H9 (cell line): ENCODE measurements at regions not wholly inside any gene's neighbourhood (a gene's known extent, or its start where the extent isn't known, plus 50 kb on each side); places are given as distances from the start of the nearest gene placed in this dataset.

Source experiments
- DNase-seq: peaks from one replicate; pipeline ENCODE4 v3.0.0-alpha.2; 2017
- H2AFZ ChIP-seq: one replicate; pipeline ENCODE4 v1.6.1; 2013; ENCODE audit warnings: mild to moderate bottlenecking, low read length, control low read depth, moderate library complexity
- H2AK5ac ChIP-seq: 2 replicates; pipeline ENCODE4 v1.6.1; 2013; ENCODE audit warnings: low read length, control low read depth, mixed read lengths; ENCODE audit not compliant: insufficient read length
- H2BK120ac ChIP-seq: one replicate; pipeline ENCODE4 v1.6.1; 2013; ENCODE audit warnings: low read depth, mild to moderate bottlenecking, low read length, control low read depth, inconsistent platforms; ENCODE audit not compliant: poor library complexity, severe bottlenecking
- H2BK12ac ChIP-seq: 2 replicates; pipeline ENCODE4 v1.6.1; 2013; ENCODE audit warnings: low read length, control low read depth, mixed read lengths, low read depth; ENCODE audit not compliant: insufficient read length
- H2BK15ac ChIP-seq: 2 replicates; pipeline ENCODE4 v1.6.1; 2013; ENCODE audit warnings: low read depth, low read length, control low read depth
- H2BK20ac ChIP-seq: one replicate; pipeline ENCODE4 v1.6.1; 2013; ENCODE audit warnings: low read depth, mild to moderate bottlenecking, low read length, control low read depth, inconsistent platforms; ENCODE audit not compliant: poor library complexity, severe bottlenecking
- H2BK5ac ChIP-seq: 2 replicates; pipeline ENCODE4 v1.6.1; 2013; ENCODE audit warnings: low read length, control low read depth, mixed read lengths; ENCODE audit not compliant: insufficient read length
- H3K14ac ChIP-seq: 2 replicates; pipeline ENCODE4 v1.6.1; 2013; ENCODE audit warnings: low read length, control low read depth; ENCODE audit not compliant: insufficient read depth
- H3K18ac ChIP-seq: 2 replicates; pipeline ENCODE4 v1.6.1; 2013; ENCODE audit warnings: low read depth, mild to moderate bottlenecking, mixed read lengths, low read length, control low read depth; ENCODE audit not compliant: insufficient read length
- H3K23ac ChIP-seq: 2 replicates; pipeline ENCODE4 v1.6.1; 2013; ENCODE audit warnings: low read length, control low read depth, mixed read lengths, low read depth; ENCODE audit not compliant: insufficient read length
- H3K23me2 ChIP-seq: 2 replicates; pipeline ENCODE4 v1.6.1; 2013; ENCODE audit warnings: low read depth, mild to moderate bottlenecking, mixed read lengths, low read length, control low read depth; ENCODE audit not compliant: insufficient read length, poor library complexity, severe bottlenecking
- H3K27ac ChIP-seq: 2 replicates; pipeline ENCODE4 v1.5.1; 2013; ENCODE audit warnings: low read length, control low read depth, mixed read lengths, low read depth; ENCODE audit not compliant: insufficient read length
- H3K27me3 ChIP-seq: 2 replicates; pipeline ENCODE4 v1.6.1; 2013; ENCODE audit warnings: low read length, control low read depth, inconsistent platforms; ENCODE audit not compliant: insufficient read depth
- H3K4ac ChIP-seq: 2 replicates; pipeline ENCODE4 v1.6.1; 2013; ENCODE audit warnings: low read depth, mild to moderate bottlenecking, control low read depth, inconsistent platforms, low read length, moderate library complexity
- H3K4me1 ChIP-seq: 2 replicates; pipeline ENCODE4 v1.6.1; 2013; ENCODE audit warnings: low read length, control low read depth, inconsistent platforms; ENCODE audit not compliant: insufficient read depth
- H3K4me2 ChIP-seq: 2 replicates; pipeline ENCODE4 v1.6.1; 2013; ENCODE audit warnings: low read length, control low read depth, mixed read lengths; ENCODE audit not compliant: insufficient read length, insufficient read depth
- H3K56ac ChIP-seq: 2 replicates; pipeline ENCODE4 v1.6.1; 2013; ENCODE audit warnings: low read depth, mild to moderate bottlenecking, mixed read lengths, low read length, control low read depth; ENCODE audit not compliant: insufficient read length
- H3K79me1 ChIP-seq: 2 replicates; pipeline ENCODE4 v1.6.1; 2013; ENCODE audit warnings: low read depth, mild to moderate bottlenecking, moderate library complexity, low read length, control low read depth, inconsistent platforms; ENCODE audit not compliant: insufficient read depth, poor library complexity, severe bottlenecking
- H3K79me2 ChIP-seq: 2 replicates; pipeline ENCODE4 v1.6.1; 2013; ENCODE audit warnings: low read length, control low read depth, inconsistent platforms; ENCODE audit not compliant: insufficient read depth
- H3K9ac ChIP-seq: 2 replicates; pipeline ENCODE4 v1.6.1; 2013; ENCODE audit warnings: low read length, control low read depth, mixed read lengths; ENCODE audit not compliant: insufficient read length; ENCODE audit errors: extremely low read depth
- H3K9me3 ChIP-seq: one replicate; pipeline ENCODE4 v1.6.1; 2013; ENCODE audit warnings: low read depth, low read length, inconsistent platforms; ENCODE audit not compliant: control insufficient read depth
- H3T11ph ChIP-seq: one replicate; pipeline ENCODE4 v1.6.1; 2013; ENCODE audit warnings: mild to moderate bottlenecking, low read length, control low read depth, inconsistent platforms
- H4K20me1 ChIP-seq: one replicate; pipeline ENCODE4 v1.6.1; 2013; ENCODE audit not compliant: control insufficient read depth, insufficient read length, insufficient read depth
- H4K5ac ChIP-seq: 2 replicates; pipeline ENCODE4 v1.6.1; 2013; ENCODE audit warnings: low read depth, mild to moderate bottlenecking, mixed read lengths, low read length, control low read depth; ENCODE audit not compliant: insufficient read length
- H4K8ac ChIP-seq: replicated peaks from 2 replicates; pipeline ENCODE4 v1.6.1; 2013; ENCODE audit warnings: low read length, control low read depth, mixed read lengths, low read depth; ENCODE audit not compliant: insufficient read length
- H4K91ac ChIP-seq: 2 replicates; pipeline ENCODE4 v1.6.1; 2013; ENCODE audit warnings: low read depth, mild to moderate bottlenecking, moderate library complexity, mixed read lengths, low read length, control low read depth; ENCODE audit not compliant: insufficient read length
- H3K27ac Mint-ChIP-seq, 3 experiments: 2 replicates in 2 of 3; 3 replicates in 1 of 3; pipeline ENCODE4 v1.8.0; 2020 to 2021; ENCODE audit warnings: mixed read lengths in 3 of 3, mild to moderate bottlenecking in 1 of 3, moderate library complexity in 1 of 3
- H3K27me3 Mint-ChIP-seq: 2 replicates; pipeline ENCODE4 v1.8.0; 2021; ENCODE audit warnings: low read depth, mild to moderate bottlenecking, moderate library complexity, mixed read lengths
- H3K36me3 Mint-ChIP-seq, 3 experiments: 2 replicates in 2 of 3; 3 replicates in 1 of 3; pipeline ENCODE4 v1.8.0; 2020 to 2021; ENCODE audit warnings: low read depth in 3 of 3, mixed read lengths in 3 of 3; ENCODE audit not compliant: insufficient read depth in 1 of 3
- H3K4me1 Mint-ChIP-seq, 2 experiments: 2 replicates each; pipeline ENCODE4 v1.8.0; 2020; ENCODE audit warnings: mixed read lengths in 2 of 2
- H3K4me3 Mint-ChIP-seq, 2 experiments: 2 replicates in 1 of 2; 3 replicates in 1 of 2; pipeline ENCODE4 v1.8.0; 2020 to 2021; ENCODE audit warnings: mild to moderate bottlenecking in 2 of 2, mixed read lengths in 2 of 2, moderate library complexity in 1 of 2
- H3K9me3 Mint-ChIP-seq, 2 experiments: 2 replicates in 1 of 2; 3 replicates in 1 of 2; pipeline ENCODE4 v1.8.0; 2020; ENCODE audit warnings: mild to moderate bottlenecking in 2 of 2, mixed read lengths in 2 of 2, moderate library complexity in 1 of 2
- WGBS: extraction: QIAGEN DNeasy Blood & Tissue Kit; methylation state at CpG from one replicate; pipeline ENCODE4 v1.1.7; 2013; ENCODE audit warnings: missing lambda C conversion rate, low lambda C conversion rate, mixed read lengths; ENCODE audit not compliant: insufficient read length; ENCODE audit errors: extremely low coverage; 5-methylcytosine and 5-hydroxymethylcytosine counted together
- TF ChIP-seq, protein P1 (sequence below): fragments of 200-600 bp; sonication (generic); conservative IDR thresholded peaks from 3 replicates; pipeline ENCODE4 v1.8.0; 2021; ENCODE audit warnings: antibody characterized with exemption, mild to moderate bottlenecking

DNA sequence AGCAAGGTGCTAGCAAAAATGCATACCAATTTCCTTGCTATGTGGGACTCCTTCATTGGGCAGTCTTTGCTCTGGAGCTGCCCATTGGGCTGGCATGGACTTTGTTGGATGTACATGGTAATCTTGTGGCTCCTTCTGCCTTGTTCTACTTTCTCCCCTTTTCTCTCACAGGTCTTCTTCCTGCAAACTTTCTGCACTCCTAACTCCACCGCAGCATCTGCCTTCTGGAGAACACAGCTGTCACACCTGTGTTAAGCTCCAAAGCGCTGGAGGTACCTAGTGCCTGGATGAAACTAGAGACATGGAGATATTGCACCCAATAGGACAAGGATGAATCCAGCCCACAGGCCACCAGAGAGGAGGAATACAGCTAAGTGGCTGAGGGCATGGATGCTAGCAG lies 60.7 kb upstream of the CCND2 start:
- H4K20me1 ChIP-seq: no peaks in the 10 kb centered on the region
- H3K27ac Mint-ChIP-seq: no peak overlapping the region

More for the DNA sequence above, 60.7 kb upstream of the CCND2 start:
- Mint-ChIP-seq H3K4me3 (no peak overlapping the region), H3K9me3 (no peaks in the 10 kb centered on the region), H3K27me3 (peaks cover 11% of the 10 kb centered on the region; the same call in 1 of the 2 replicates), H3K4me1 (peaks cover 5 to 6% of the 10 kb centered on the region in 2 experiments; a peak in 3 of 4 replicates), H3K36me3 (no peaks in the 10 kb centered on the region)
- Histone ChIP-seq H3K14ac (no peak overlapping the region; the same call in 1 of the 2 replicates), H3K4me1 (no peaks in the 10 kb centered on the region), H2AK5ac (no peak overlapping the region), H4K5ac (no peak overlapping the region), H3K9ac (no peak overlapping the region), H3K23ac (no peak overlapping the region), H2BK15ac (no peak overlapping the region), H3K79me1 (no peaks in the 10 kb centered on the region), H3K4ac (no peak overlapping the region), H4K8ac (no peak overlapping the region), H3K27ac (no peak overlapping the region), H2AFZ (no peak overlapping the region), H2BK5ac (no peak overlapping the region), H3K56ac (no peak overlapping the region), H2BK120ac (no peak overlapping the region), H3T11ph (no peak overlapping the region), H2BK12ac (no peak overlapping the region), H3K9me3 (no peaks in the 10 kb centered on the region), H3K23me2 (no peaks in the 10 kb centered on the region), H3K18ac (no peak overlapping the region), H3K27me3 (no peaks in the 10 kb centered on the region; the same call in 1 of the 2 replicates), H4K91ac (no peak overlapping the region), H3K4me2 (no peak overlapping the region), H3K79me2 (no peaks in the 10 kb centered on the region), H2BK20ac (no peak overlapping the region)
- no CpG with 5 or more reads among the region's 2 CpGs for WGBS
- TF ChIP-seq, protein P1, sequence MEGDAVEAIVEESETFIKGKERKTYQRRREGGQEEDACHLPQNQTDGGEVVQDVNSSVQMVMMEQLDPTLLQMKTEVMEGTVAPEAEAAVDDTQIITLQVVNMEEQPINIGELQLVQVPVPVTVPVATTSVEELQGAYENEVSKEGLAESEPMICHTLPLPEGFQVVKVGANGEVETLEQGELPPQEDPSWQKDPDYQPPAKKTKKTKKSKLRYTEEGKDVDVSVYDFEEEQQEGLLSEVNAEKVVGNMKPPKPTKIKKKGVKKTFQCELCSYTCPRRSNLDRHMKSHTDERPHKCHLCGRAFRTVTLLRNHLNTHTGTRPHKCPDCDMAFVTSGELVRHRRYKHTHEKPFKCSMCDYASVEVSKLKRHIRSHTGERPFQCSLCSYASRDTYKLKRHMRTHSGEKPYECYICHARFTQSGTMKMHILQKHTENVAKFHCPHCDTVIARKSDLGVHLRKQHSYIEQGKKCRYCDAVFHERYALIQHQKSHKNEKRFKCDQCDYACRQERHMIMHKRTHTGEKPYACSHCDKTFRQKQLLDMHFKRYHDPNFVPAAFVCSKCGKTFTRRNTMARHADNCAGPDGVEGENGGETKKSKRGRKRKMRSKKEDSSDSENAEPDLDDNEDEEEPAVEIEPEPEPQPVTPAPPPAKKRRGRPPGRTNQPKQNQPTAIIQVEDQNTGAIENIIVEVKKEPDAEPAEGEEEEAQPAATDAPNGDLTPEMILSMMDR: no peak
- DNase-seq: peak; percentile 22
